H9 (cell line): ENCODE measurements at regions not wholly inside any gene's neighbourhood (a gene's known extent, or its start where the extent isn't known, plus 50 kb on each side); places are given as distances from the start of the nearest gene placed in this dataset.

Experiments
- DNase-seq: peaks from one replicate; pipeline ENCODE4 v3.0.0-alpha.2; 2017
- H2AFZ ChIP-seq: one replicate; pipeline ENCODE4 v1.6.1; 2013; ENCODE audit warnings: mild to moderate bottlenecking, low read length, control low read depth, moderate library complexity
- H2AK5ac ChIP-seq: 2 replicates; pipeline ENCODE4 v1.6.1; 2013; ENCODE audit warnings: low read length, control low read depth, mixed read lengths; ENCODE audit not compliant: insufficient read length
- H2BK120ac ChIP-seq: one replicate; pipeline ENCODE4 v1.6.1; 2013; ENCODE audit warnings: low read depth, mild to moderate bottlenecking, low read length, control low read depth, inconsistent platforms; ENCODE audit not compliant: poor library complexity, severe bottlenecking
- H2BK12ac ChIP-seq: 2 replicates; pipeline ENCODE4 v1.6.1; 2013; ENCODE audit warnings: low read length, control low read depth, mixed read lengths, low read depth; ENCODE audit not compliant: insufficient read length
- H2BK15ac ChIP-seq: 2 replicates; pipeline ENCODE4 v1.6.1; 2013; ENCODE audit warnings: low read depth, low read length, control low read depth
- H2BK20ac ChIP-seq: one replicate; pipeline ENCODE4 v1.6.1; 2013; ENCODE audit warnings: low read depth, mild to moderate bottlenecking, low read length, control low read depth, inconsistent platforms; ENCODE audit not compliant: poor library complexity, severe bottlenecking
- H2BK5ac ChIP-seq: 2 replicates; pipeline ENCODE4 v1.6.1; 2013; ENCODE audit warnings: low read length, control low read depth, mixed read lengths; ENCODE audit not compliant: insufficient read length
- H3K14ac ChIP-seq: 2 replicates; pipeline ENCODE4 v1.6.1; 2013; ENCODE audit warnings: low read length, control low read depth; ENCODE audit not compliant: insufficient read depth
- H3K18ac ChIP-seq: 2 replicates; pipeline ENCODE4 v1.6.1; 2013; ENCODE audit warnings: low read depth, mild to moderate bottlenecking, mixed read lengths, low read length, control low read depth; ENCODE audit not compliant: insufficient read length
- H3K23ac ChIP-seq: 2 replicates; pipeline ENCODE4 v1.6.1; 2013; ENCODE audit warnings: low read length, control low read depth, mixed read lengths, low read depth; ENCODE audit not compliant: insufficient read length
- H3K23me2 ChIP-seq: 2 replicates; pipeline ENCODE4 v1.6.1; 2013; ENCODE audit warnings: low read depth, mild to moderate bottlenecking, mixed read lengths, low read length, control low read depth; ENCODE audit not compliant: insufficient read length, poor library complexity, severe bottlenecking
- H3K27ac ChIP-seq: 2 replicates; pipeline ENCODE4 v1.5.1; 2013; ENCODE audit warnings: low read length, control low read depth, mixed read lengths, low read depth; ENCODE audit not compliant: insufficient read length
- H3K27me3 ChIP-seq: 2 replicates; pipeline ENCODE4 v1.6.1; 2013; ENCODE audit warnings: low read length, control low read depth, inconsistent platforms; ENCODE audit not compliant: insufficient read depth
- H3K4ac ChIP-seq: 2 replicates; pipeline ENCODE4 v1.6.1; 2013; ENCODE audit warnings: low read depth, mild to moderate bottlenecking, control low read depth, inconsistent platforms, low read length, moderate library complexity
- H3K4me1 ChIP-seq: 2 replicates; pipeline ENCODE4 v1.6.1; 2013; ENCODE audit warnings: low read length, control low read depth, inconsistent platforms; ENCODE audit not compliant: insufficient read depth
- H3K4me2 ChIP-seq: 2 replicates; pipeline ENCODE4 v1.6.1; 2013; ENCODE audit warnings: low read length, control low read depth, mixed read lengths; ENCODE audit not compliant: insufficient read length, insufficient read depth
- H3K56ac ChIP-seq: 2 replicates; pipeline ENCODE4 v1.6.1; 2013; ENCODE audit warnings: low read depth, mild to moderate bottlenecking, mixed read lengths, low read length, control low read depth; ENCODE audit not compliant: insufficient read length
- H3K79me1 ChIP-seq: 2 replicates; pipeline ENCODE4 v1.6.1; 2013; ENCODE audit warnings: low read depth, mild to moderate bottlenecking, moderate library complexity, low read length, control low read depth, inconsistent platforms; ENCODE audit not compliant: insufficient read depth, poor library complexity, severe bottlenecking
- H3K79me2 ChIP-seq: 2 replicates; pipeline ENCODE4 v1.6.1; 2013; ENCODE audit warnings: low read length, control low read depth, inconsistent platforms; ENCODE audit not compliant: insufficient read depth
- H3K9ac ChIP-seq: 2 replicates; pipeline ENCODE4 v1.6.1; 2013; ENCODE audit warnings: low read length, control low read depth, mixed read lengths; ENCODE audit not compliant: insufficient read length; ENCODE audit errors: extremely low read depth
- H3K9me3 ChIP-seq: one replicate; pipeline ENCODE4 v1.6.1; 2013; ENCODE audit warnings: low read depth, low read length, inconsistent platforms; ENCODE audit not compliant: control insufficient read depth
- H3T11ph ChIP-seq: one replicate; pipeline ENCODE4 v1.6.1; 2013; ENCODE audit warnings: mild to moderate bottlenecking, low read length, control low read depth, inconsistent platforms
- H4K20me1 ChIP-seq: one replicate; pipeline ENCODE4 v1.6.1; 2013; ENCODE audit not compliant: control insufficient read depth, insufficient read length, insufficient read depth
- H4K5ac ChIP-seq: 2 replicates; pipeline ENCODE4 v1.6.1; 2013; ENCODE audit warnings: low read depth, mild to moderate bottlenecking, mixed read lengths, low read length, control low read depth; ENCODE audit not compliant: insufficient read length
- H4K8ac ChIP-seq: replicated peaks from 2 replicates; pipeline ENCODE4 v1.6.1; 2013; ENCODE audit warnings: low read length, control low read depth, mixed read lengths, low read depth; ENCODE audit not compliant: insufficient read length
- H4K91ac ChIP-seq: 2 replicates; pipeline ENCODE4 v1.6.1; 2013; ENCODE audit warnings: low read depth, mild to moderate bottlenecking, moderate library complexity, mixed read lengths, low read length, control low read depth; ENCODE audit not compliant: insufficient read length
- H3K27ac Mint-ChIP-seq, 3 experiments: 2 replicates in 2 of 3; 3 replicates in 1 of 3; pipeline ENCODE4 v1.8.0; 2020 to 2021; ENCODE audit warnings: mixed read lengths in 3 of 3, mild to moderate bottlenecking in 1 of 3, moderate library complexity in 1 of 3
- H3K27me3 Mint-ChIP-seq: 2 replicates; pipeline ENCODE4 v1.8.0; 2021; ENCODE audit warnings: low read depth, mild to moderate bottlenecking, moderate library complexity, mixed read lengths
- H3K36me3 Mint-ChIP-seq, 3 experiments: 2 replicates in 2 of 3; 3 replicates in 1 of 3; pipeline ENCODE4 v1.8.0; 2020 to 2021; ENCODE audit warnings: low read depth in 3 of 3, mixed read lengths in 3 of 3; ENCODE audit not compliant: insufficient read depth in 1 of 3
- H3K4me1 Mint-ChIP-seq, 2 experiments: 2 replicates each; pipeline ENCODE4 v1.8.0; 2020; ENCODE audit warnings: mixed read lengths in 2 of 2
- H3K4me3 Mint-ChIP-seq, 2 experiments: 2 replicates in 1 of 2; 3 replicates in 1 of 2; pipeline ENCODE4 v1.8.0; 2020 to 2021; ENCODE audit warnings: mild to moderate bottlenecking in 2 of 2, mixed read lengths in 2 of 2, moderate library complexity in 1 of 2
- H3K9me3 Mint-ChIP-seq, 2 experiments: 2 replicates in 1 of 2; 3 replicates in 1 of 2; pipeline ENCODE4 v1.8.0; 2020; ENCODE audit warnings: mild to moderate bottlenecking in 2 of 2, mixed read lengths in 2 of 2, moderate library complexity in 1 of 2
- WGBS: extraction: QIAGEN DNeasy Blood & Tissue Kit; methylation state at CpG from one replicate; pipeline ENCODE4 v1.1.7; 2013; ENCODE audit warnings: missing lambda C conversion rate, low lambda C conversion rate, mixed read lengths; ENCODE audit not compliant: insufficient read length; ENCODE audit errors: extremely low coverage; 5-methylcytosine and 5-hydroxymethylcytosine counted together
- TF ChIP-seq, protein P1 (sequence below): fragments of 200-600 bp; sonication (generic); conservative IDR thresholded peaks from 3 replicates; pipeline ENCODE4 v1.8.0; 2021; ENCODE audit warnings: antibody characterized with exemption, mild to moderate bottlenecking

DNA sequence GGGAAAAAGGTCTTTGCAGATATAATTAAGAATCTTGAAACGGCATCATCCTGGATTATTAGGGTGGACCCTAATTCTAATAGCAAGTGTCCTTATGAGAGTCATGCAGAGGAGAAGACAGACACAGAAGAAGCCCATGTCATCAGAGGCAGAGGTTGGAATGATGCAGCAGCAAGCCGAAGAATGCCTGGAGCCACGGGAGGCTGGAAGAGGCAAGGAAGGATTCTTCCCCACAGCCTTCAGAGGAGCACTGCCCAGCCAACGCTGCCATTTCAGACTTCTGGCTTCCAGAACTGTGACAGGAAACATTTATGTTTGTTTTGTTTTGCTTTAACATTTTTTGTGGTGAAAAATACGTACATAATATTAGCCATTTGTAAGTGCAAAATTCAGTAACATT, 72.3 kb downstream of the MCFD2 start:
- Histone ChIP-seq H2AK5ac (no peak overlapping the region), H2BK15ac (no peak overlapping the region), H3K79me2 (no peaks in the 10 kb centered on the region), H3K4ac (no peak overlapping the region), H2BK120ac (no peak overlapping the region), H3T11ph (no peak overlapping the region), H2BK12ac (no peak overlapping the region), H3K23me2 (no peaks in the 10 kb centered on the region), H4K91ac (no peak overlapping the region), H2BK5ac (no peak overlapping the region), H3K27me3 (no peaks in the 10 kb centered on the region), H3K27ac (no peak overlapping the region), H4K5ac (no peak overlapping the region), H3K56ac (no peak overlapping the region), H3K79me1 (no peaks in the 10 kb centered on the region), H3K9me3 (no peaks in the 10 kb centered on the region), H3K4me1 (no peaks in the 10 kb centered on the region), H3K14ac (0 out of 2 replicates have a peak overlapping the region, but pooled peaks have one; percentile 40), H3K18ac (no peak overlapping the region), H2AFZ (no peak overlapping the region), H2BK20ac (no peak overlapping the region), H3K23ac (no peak overlapping the region), H4K8ac (no peak overlapping the region), H3K9ac (no peak overlapping the region), H3K4me2 (no peak overlapping the region), H4K20me1 (no peaks in the 10 kb centered on the region)
- Mint-ChIP-seq H3K4me1 (peaks cover 2% of the 10 kb centered on the region in 2 experiments; a peak in 1 of 4 replicates), H3K36me3 (no peaks in the 10 kb centered on the region), H3K4me3 (no peak overlapping the region), H3K27ac (no peak overlapping the region), H3K27me3 (no peaks in the 10 kb centered on the region), H3K9me3 (no peaks in the 10 kb centered on the region)
- TF ChIP-seq, protein P1, sequence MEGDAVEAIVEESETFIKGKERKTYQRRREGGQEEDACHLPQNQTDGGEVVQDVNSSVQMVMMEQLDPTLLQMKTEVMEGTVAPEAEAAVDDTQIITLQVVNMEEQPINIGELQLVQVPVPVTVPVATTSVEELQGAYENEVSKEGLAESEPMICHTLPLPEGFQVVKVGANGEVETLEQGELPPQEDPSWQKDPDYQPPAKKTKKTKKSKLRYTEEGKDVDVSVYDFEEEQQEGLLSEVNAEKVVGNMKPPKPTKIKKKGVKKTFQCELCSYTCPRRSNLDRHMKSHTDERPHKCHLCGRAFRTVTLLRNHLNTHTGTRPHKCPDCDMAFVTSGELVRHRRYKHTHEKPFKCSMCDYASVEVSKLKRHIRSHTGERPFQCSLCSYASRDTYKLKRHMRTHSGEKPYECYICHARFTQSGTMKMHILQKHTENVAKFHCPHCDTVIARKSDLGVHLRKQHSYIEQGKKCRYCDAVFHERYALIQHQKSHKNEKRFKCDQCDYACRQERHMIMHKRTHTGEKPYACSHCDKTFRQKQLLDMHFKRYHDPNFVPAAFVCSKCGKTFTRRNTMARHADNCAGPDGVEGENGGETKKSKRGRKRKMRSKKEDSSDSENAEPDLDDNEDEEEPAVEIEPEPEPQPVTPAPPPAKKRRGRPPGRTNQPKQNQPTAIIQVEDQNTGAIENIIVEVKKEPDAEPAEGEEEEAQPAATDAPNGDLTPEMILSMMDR = no peak
- no CpG with 5 or more reads among the region's 5 CpGs for WGBS
- no peak for DNase-seq
